Liver (tissue), 8 donors: ENCODE measurements at regions not wholly inside any gene's neighbourhood (a gene's known extent, or its start where the extent isn't known, plus 50 kb on each side); places are given as distances from the start of the nearest gene placed in this dataset.

Experiments used
- DNase-seq: peaks from one replicate; pipeline ENCODE4 v3.0.0-alpha.2; 2017; ENCODE audit warnings: low spot score
- H3K27ac ChIP-seq, 2 donors: one replicate each; pipeline ENCODE4 v1.7.0; 2013; ENCODE audit warnings: inconsistent platforms in 2 of 2, low read length in 2 of 2, control low read depth in 1 of 2, low read depth in 1 of 2, mild to moderate bottlenecking in 1 of 2
- H3K27me3 ChIP-seq, 4 donors: one replicate each; pipeline versions ENCODE4 v1.6.1 to v1.7.0; 2013; ENCODE audit warnings: low read length in 3 of 4, inconsistent platforms in 1 of 4, mild to moderate bottlenecking in 1 of 4, moderate library complexity in 1 of 4; ENCODE audit not compliant: control insufficient read depth in 4 of 4, insufficient read depth in 4 of 4
- H3K36me3 ChIP-seq, 4 donors: one replicate each; pipeline versions ENCODE4 v1.6.1 to v1.7.0; 2013; ENCODE audit warnings: low read length in 3 of 4, mild to moderate bottlenecking in 3 of 4, low read depth in 1 of 4, moderate library complexity in 1 of 4; ENCODE audit not compliant: control insufficient read depth in 4 of 4, insufficient read depth in 3 of 4
- H3K4me1 ChIP-seq, 4 donors: one replicate each; pipeline versions ENCODE4 v1.6.1 to v1.7.0; 2013; ENCODE audit warnings: low read length in 3 of 4, mild to moderate bottlenecking in 3 of 4, moderate library complexity in 1 of 4; ENCODE audit not compliant: control insufficient read depth in 4 of 4, insufficient read depth in 4 of 4
- H3K4me3 ChIP-seq, 3 donors: one replicate each; pipeline versions ENCODE4 v1.6.1 to v1.7.0; 2013; ENCODE audit warnings: low read length in 3 of 3, control low read depth in 1 of 3, low read depth in 1 of 3, mild to moderate bottlenecking in 1 of 3
- H3K9ac ChIP-seq, 2 donors: one replicate each; pipeline ENCODE4 v1.7.0; 2013; ENCODE audit warnings: low read length in 2 of 2, mild to moderate bottlenecking in 2 of 2, moderate library complexity in 2 of 2, control low read depth in 1 of 2, low read depth in 1 of 2
- H3K9me3 ChIP-seq, 4 donors: one replicate each; pipeline versions ENCODE4 v1.6.1 to v1.7.0; 2013; ENCODE audit warnings: low read length in 3 of 4; ENCODE audit not compliant: control insufficient read depth in 4 of 4
- FOXA1 ChIP-seq: IDR thresholded peaks from 2 replicates; pipeline ENCODE4 v1.6.1; 2016; ENCODE audit warnings: antibody characterized with exemption
- FOXA2 ChIP-seq: IDR thresholded peaks from 2 replicates; pipeline ENCODE4 v1.6.1; 2016; ENCODE audit warnings: antibody characterized with exemption
- GABPA ChIP-seq, 2 donors: IDR thresholded peaks in 1 of 2; conservative IDR thresholded peaks in 1 of 2; 2 replicates each; pipeline ENCODE4 v1.6.1; 2016; ENCODE audit warnings: antibody characterized with exemption in 2 of 2, mild to moderate bottlenecking in 1 of 2, moderate library complexity in 1 of 2
- HNF4A ChIP-seq, 2 donors: conservative IDR thresholded peaks; 2 replicates each; pipeline ENCODE4 v1.6.1; 2016; ENCODE audit warnings: antibody characterized with exemption in 2 of 2, mild to moderate bottlenecking in 2 of 2
- HNF4G ChIP-seq: IDR thresholded peaks from 2 replicates; pipeline ENCODE4 v1.6.1; 2016; ENCODE audit warnings: antibody characterized with exemption
- JUND ChIP-seq, 2 donors: IDR thresholded peaks; 2 replicates each; pipeline ENCODE4 v1.6.1; 2016; ENCODE audit warnings: antibody characterized with exemption in 2 of 2
- MAX ChIP-seq: IDR thresholded peaks from 2 replicates; pipeline ENCODE4 v1.6.1; 2016; ENCODE audit warnings: antibody characterized with exemption
- NR2F2 ChIP-seq: IDR thresholded peaks from 2 replicates; pipeline ENCODE4 v1.6.1; 2016; ENCODE audit warnings: antibody characterized with exemption
- RAD21 ChIP-seq, 2 donors: IDR thresholded peaks; 2 replicates each; pipeline ENCODE4 v1.6.1; 2016; ENCODE audit warnings: antibody characterized with exemption in 2 of 2, mild to moderate bottlenecking in 2 of 2
- REST ChIP-seq: IDR thresholded peaks from 2 replicates; pipeline ENCODE4 v1.6.1; 2016; ENCODE audit warnings: antibody characterized with exemption, mild to moderate bottlenecking
- RXRA ChIP-seq, 2 donors: IDR thresholded peaks; 2 replicates each; pipeline ENCODE4 v1.6.1; 2017 to 2018; ENCODE audit warnings: antibody characterized with exemption in 2 of 2, mild to moderate bottlenecking in 1 of 2
- SP1 ChIP-seq: IDR thresholded peaks from 2 replicates; pipeline ENCODE4 v1.6.1; 2018; ENCODE audit warnings: antibody characterized with exemption, mild to moderate bottlenecking
- TAF1 ChIP-seq: conservative IDR thresholded peaks from 2 replicates; pipeline ENCODE4 v1.6.1; 2016; ENCODE audit warnings: antibody characterized with exemption, mild to moderate bottlenecking
- YY1 ChIP-seq: IDR thresholded peaks from 2 replicates; pipeline ENCODE4 v1.6.1; 2016; ENCODE audit warnings: antibody characterized with exemption, mild to moderate bottlenecking
- ZBTB33 ChIP-seq: IDR thresholded peaks from 2 replicates; pipeline ENCODE4 v1.6.1; 2016; ENCODE audit warnings: antibody characterized with exemption
- WGBS: extraction: QIAGEN DNeasy Blood & Tissue Kit; methylation state at CpG from one replicate; pipeline ENCODE4 v1.1.7; 2013; 5-methylcytosine and 5-hydroxymethylcytosine counted together
- TF ChIP-seq, protein P1 (sequence below): IDR thresholded peaks from 2 replicates; pipeline ENCODE4 v1.6.1; 2016; ENCODE audit warnings: antibody characterized with exemption
- TF ChIP-seq, protein P2 (sequence below): fragments of 150-350 bp; IDR thresholded peaks from 2 replicates; pipeline ENCODE4 v1.5.1; 2017; ENCODE audit warnings: improper control_type of control experiment, low read depth, low read length; ENCODE audit not compliant: missing input control
- donor health status: healthy.
- donor health status: healthy.
- donor health status: healthy.
- donor health status: healthy.
- donor health status: healthy.

- WGBS = 4% methylated on average over 12 of the region's 12 CpGs
- Histone ChIP-seq H3K4me3 (no peak overlapping the region), H3K27me3 (peaks cover 0 to 9% (median 0%) of the 10 kb centered on the region in 4 donors), H3K36me3 (no peaks in the 10 kb centered on the region), H3K9ac (no peak overlapping the region), H3K4me1 (no peaks in the 10 kb centered on the region), H3K27ac (peak overlapping the region; percentile 15 to 56), H3K9me3 (no peaks in the 10 kb centered on the region)
- DNase-seq = no peak
- TF ChIP-seq RAD21 (IDR thresholded peaks at IDR 0.05) (peak in 1 of 2 donors; percentile 34), FOXA2 (no peak), ZBTB33 (no peak), SP1 (peak; percentile 42), GABPA (IDR thresholded peaks at IDR 0.05 in 1 of 2, conservative IDR thresholded peaks at IDR 0.05 in 1 of 2) (peak; percentile 30 to 38), HNF4A (conservative IDR thresholded peaks at IDR 0.05) (peak in 1 of 2 donors; percentile 31), HNF4G (no peak), NR2F2 (peak; percentile 59), MAX (no peak)
- TF ChIP-seq, protein P1, sequence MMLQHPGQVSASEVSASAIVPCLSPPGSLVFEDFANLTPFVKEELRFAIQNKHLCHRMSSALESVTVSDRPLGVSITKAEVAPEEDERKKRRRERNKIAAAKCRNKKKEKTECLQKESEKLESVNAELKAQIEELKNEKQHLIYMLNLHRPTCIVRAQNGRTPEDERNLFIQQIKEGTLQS = no peak
- TF ChIP-seq, protein P2, sequence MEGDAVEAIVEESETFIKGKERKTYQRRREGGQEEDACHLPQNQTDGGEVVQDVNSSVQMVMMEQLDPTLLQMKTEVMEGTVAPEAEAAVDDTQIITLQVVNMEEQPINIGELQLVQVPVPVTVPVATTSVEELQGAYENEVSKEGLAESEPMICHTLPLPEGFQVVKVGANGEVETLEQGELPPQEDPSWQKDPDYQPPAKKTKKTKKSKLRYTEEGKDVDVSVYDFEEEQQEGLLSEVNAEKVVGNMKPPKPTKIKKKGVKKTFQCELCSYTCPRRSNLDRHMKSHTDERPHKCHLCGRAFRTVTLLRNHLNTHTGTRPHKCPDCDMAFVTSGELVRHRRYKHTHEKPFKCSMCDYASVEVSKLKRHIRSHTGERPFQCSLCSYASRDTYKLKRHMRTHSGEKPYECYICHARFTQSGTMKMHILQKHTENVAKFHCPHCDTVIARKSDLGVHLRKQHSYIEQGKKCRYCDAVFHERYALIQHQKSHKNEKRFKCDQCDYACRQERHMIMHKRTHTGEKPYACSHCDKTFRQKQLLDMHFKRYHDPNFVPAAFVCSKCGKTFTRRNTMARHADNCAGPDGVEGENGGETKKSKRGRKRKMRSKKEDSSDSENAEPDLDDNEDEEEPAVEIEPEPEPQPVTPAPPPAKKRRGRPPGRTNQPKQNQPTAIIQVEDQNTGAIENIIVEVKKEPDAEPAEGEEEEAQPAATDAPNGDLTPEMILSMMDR = peak; percentile 34
Observed at GRCh38 chr10:15439341-15439842, 68.3 kb upstream of the FAM171A1 start.

DNA sequence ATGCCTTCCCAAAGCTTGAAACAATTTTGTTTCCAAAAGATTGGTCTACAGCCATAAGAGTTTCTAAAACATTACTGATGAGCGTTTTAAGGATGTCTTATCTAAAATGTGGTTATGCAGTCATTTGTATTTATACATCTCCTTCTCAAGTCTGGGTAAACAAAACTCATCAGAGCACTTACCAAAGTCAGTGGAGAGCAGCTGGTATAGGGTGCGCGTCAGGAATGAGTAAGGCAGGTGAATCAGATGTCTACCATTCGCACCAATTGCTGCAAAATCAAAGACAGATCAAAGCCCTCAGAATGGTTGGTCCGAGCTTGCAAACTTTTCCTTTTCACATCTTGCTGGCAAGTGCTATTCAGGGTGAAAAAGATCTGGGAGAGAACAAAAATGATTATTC, 65.6 kb upstream of the FAM171A1 start:
- WGBS = 77% methylated on average over 5 of the region's 5 CpGs
- Histone ChIP-seq H3K9ac (no peak overlapping the region), H3K27me3 (peaks cover 0 to 6% (median 0%) of the 10 kb centered on the region in 4 donors), H3K4me1 (no peaks in the 10 kb centered on the region), H3K36me3 (no peaks in the 10 kb centered on the region), H3K27ac (no peak overlapping the region), H3K9me3 (no peaks in the 10 kb centered on the region), H3K4me3 (no peak overlapping the region)
- no peak for DNase-seq
- TF ChIP-seq JUND (IDR thresholded peaks at IDR 0.05) (no peak), NR2F2 (no peak), FOXA2 (no peak), RXRA (IDR thresholded peaks at IDR 0.05) (no peak), GABPA (IDR thresholded peaks at IDR 0.05 in 1 of 2, conservative IDR thresholded peaks at IDR 0.05 in 1 of 2) (no peak), HNF4A (conservative IDR thresholded peaks at IDR 0.05) (no peak), REST (no peak), FOXA1 (no peak), RAD21 (IDR thresholded peaks at IDR 0.05) (no peak), SP1 (no peak), TAF1 (no peak), YY1 (no peak), HNF4G (no peak), ZBTB33 (no peak), MAX (no peak)
- TF ChIP-seq, protein P2 = no peak
- TF ChIP-seq, protein P1 = no peak
